ENCODE measurements at regions not wholly inside any gene's neighbourhood (a gene's known extent, or its start where the extent isn't known, plus 50 kb on each side); places are given as distances from the start of the nearest gene placed in this dataset.
"Not testable (repeated sequence)": the region's sequence is repeated elsewhere in the genome, so short reads cannot be mapped to it uniquely, and the experiment has no call there.

GRCh38 chr12:9334041-9334692 is 126.0 kb upstream of the PZP start:
- no peak for FAIRE-seq

GRCh38 chr12:9333161-9333560 is 125.0 kb upstream of the PZP start:
- FAIRE-seq, result no peak

GRCh38 chr12:9332564-9332963 is 124.4 kb upstream of the PZP start:
- no peak for FAIRE-seq

GRCh38 chr12:9331218-9331626 is 123.0 kb upstream of the PZP start:
- FAIRE-seq, result peak; percentile 85

GRCh38 chr12:9329019-9329418 is 120.8 kb upstream of the PZP start:
- no peak for FAIRE-seq

GRCh38 chr12:9328065-9328464 is 119.9 kb upstream of the PZP start:
- FAIRE-seq, result no peak

- no peak for FAIRE-seq
Observed at GRCh38 chr12:9327320-9327719, 119.1 kb upstream of the PZP start.

GRCh38 chr12:9326849-9327248 is 118.7 kb upstream of the PZP start:
- FAIRE-seq, result not testable (repeated sequence)

- no peak for FAIRE-seq
Observed at GRCh38 chr12:9326085-9326484, 117.9 kb upstream of the PZP start.

- no peak for FAIRE-seq
Observed at GRCh38 chr12:9325471-9325870, 117.3 kb upstream of the PZP start.

GRCh38 chr12:9324782-9325181 is 116.6 kb upstream of the PZP start:
- FAIRE-seq, result no peak

GRCh38 chr12:9323144-9323681 is 115.0 kb upstream of the PZP start:
- no peak for FAIRE-seq

GRCh38 chr12:9319842-9320173 is 111.6 kb upstream of the PZP start:
- FAIRE-seq, result no peak

GRCh38 chr12:9319044-9319841 is 111.0 kb upstream of the PZP start:
- no peak for FAIRE-seq

GRCh38 chr12:9313479-9313878 is 105.3 kb upstream of the PZP start:
- not testable (repeated sequence) for FAIRE-seq

GRCh38 chr12:9312406-9313392 is 104.5 kb upstream of the PZP start:
- not testable (repeated sequence) for FAIRE-seq

- FAIRE-seq, result not testable (repeated sequence)
Observed at GRCh38 chr12:9311454-9311853, 103.3 kb upstream of the PZP start.

- FAIRE-seq, result not testable (repeated sequence)
Observed at GRCh38 chr12:9310645-9311044, 102.5 kb upstream of the PZP start.

GRCh38 chr12:9309749-9310148 is 101.6 kb upstream of the PZP start:
- not testable (repeated sequence) for FAIRE-seq

GRCh38 chr12:9308745-9309144 is 100.5 kb upstream of the PZP start:
- not testable (repeated sequence) for FAIRE-seq

GRCh38 chr12:9308163-9308562 is 100.0 kb upstream of the PZP start:
- FAIRE-seq, result not testable (repeated sequence)

- FAIRE-seq, result not testable (repeated sequence)
Observed at GRCh38 chr12:9307255-9307654, 99.1 kb upstream of the PZP start.

- not testable (repeated sequence) for FAIRE-seq
Observed at GRCh38 chr12:9306004-9306403, 97.8 kb upstream of the PZP start.
